NCI-H1092 treated with DMSO at 0.1 percent for 48 hours (cell line): ENCODE measurements at regions not wholly inside any gene's neighbourhood (a gene's known extent, or its start where the extent isn't known, plus 50 kb on each side); places are given as distances from the start of the nearest gene placed in this dataset.
A peak's percentile ranks its signal among the peaks of the same experiment; 100 is the strongest.

ENCODE experiments used
- DNase-seq: peaks from one replicate; lab custom pipeline; 2025; lab: John Stamatoyannopoulos, UW

- no peak for DNase-seq
These were observed 207.7 kb upstream of the FGGY start for GRCh38 chr1:59089036-59089798.

- no peak for DNase-seq
These were observed 206.9 kb upstream of the FGGY start for GRCh38 chr1:59089922-59090457.

DNA sequence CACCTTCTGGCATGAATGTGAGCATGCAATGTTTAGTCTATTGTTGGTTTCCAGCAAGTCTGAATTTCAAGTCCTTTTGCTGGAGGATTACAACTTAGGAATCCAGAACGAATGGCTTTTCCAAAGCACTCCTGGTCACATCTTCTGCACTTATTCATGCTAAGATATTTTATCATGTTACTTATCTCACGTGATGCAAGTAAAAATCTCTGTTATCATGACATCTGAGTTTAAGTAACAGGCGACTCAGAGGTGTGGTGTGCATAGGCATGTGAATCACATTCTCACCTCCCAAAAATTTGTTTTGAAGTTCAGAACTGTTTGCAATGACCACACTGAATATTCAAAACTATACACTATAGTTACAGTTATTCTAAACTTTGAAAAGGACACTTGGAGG lies 204.8 kb upstream of the FGGY start:
- no peak for DNase-seq

- no peak for DNase-seq
These were observed 202.9 kb upstream of the FGGY start for GRCh38 chr1:59094001-59094400.

- no peak for DNase-seq
These were observed 200.4 kb upstream of the FGGY start for GRCh38 chr1:59096501-59096900.

DNA sequence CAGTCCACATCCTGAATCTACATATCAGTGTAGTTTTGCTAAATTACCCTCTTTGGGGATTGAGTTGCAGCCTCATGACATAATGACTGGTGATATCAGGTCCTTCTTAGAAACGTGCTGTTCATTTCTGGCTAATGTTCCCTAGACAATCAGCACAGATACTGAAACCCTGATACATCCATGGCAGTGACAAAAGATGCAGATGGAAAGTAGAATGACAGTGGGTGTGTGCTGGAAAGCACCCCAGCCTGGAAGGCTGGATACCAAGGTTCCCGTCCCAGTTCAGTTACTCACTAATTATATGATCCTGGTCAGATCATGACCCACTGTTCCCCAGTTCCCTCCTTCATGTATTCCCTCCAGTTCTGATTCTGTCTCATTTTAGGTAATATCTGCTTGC lies 198.2 kb upstream of the FGGY start:
- no peak for DNase-seq

GRCh38 chr1:59100708-59101374 lies 196.1 kb upstream of the FGGY start:
- no peak for DNase-seq

DNA sequence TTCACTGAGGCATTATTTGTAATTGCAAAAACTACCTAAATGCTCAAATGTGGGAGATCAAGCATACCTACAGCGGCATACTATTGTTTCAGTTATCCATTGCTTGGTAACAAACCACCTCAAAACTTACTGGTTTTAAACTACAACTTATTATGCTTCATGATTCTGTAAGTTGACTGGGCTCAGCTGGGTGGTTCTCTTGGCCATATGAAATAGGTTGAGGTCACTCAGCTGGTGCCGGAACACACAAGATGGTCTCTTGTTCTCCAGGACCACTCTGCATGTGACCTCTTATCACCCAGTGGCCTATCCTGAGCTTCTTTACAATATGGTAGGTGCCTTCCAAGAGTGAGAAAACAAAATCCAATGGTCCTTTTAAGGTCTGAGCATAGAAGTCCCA lies 195.4 kb upstream of the FGGY start:
- DNase-seq, result no peak

- no peak for DNase-seq
These were observed 193.4 kb upstream of the FGGY start for GRCh38 chr1:59103457-59103856.

DNA sequence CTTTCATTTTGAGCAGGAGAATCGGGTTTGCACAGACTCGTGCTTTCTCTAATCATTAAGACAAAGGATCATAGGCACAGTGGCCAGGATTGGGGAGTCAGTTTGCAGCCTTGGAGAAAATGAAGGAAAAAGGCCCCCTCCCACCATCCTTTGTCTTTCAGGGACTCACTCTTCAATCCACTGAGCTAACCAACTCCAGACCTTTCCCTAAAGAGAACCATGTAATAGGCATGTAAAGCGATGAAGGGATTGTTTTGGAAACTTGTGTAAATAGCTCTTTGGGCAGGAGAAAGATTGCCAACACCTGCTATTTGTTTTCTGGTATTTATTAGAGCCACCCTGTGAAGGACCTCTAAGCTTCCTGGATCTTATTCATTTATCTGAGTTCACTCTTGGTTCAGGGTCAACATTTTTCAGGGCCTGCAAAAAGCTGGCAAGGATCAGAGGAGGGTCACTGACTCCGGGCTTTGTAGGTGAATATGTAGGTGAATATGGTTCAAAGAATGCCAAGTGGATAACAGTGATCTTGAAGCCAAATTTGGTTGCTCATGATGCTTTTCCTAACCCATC lies 192.6 kb upstream of the FGGY start:
- DNase-seq, result no peak

GRCh38 chr1:59105548-59106507 lies 191.1 kb upstream of the FGGY start:
- no peak for DNase-seq

- DNase-seq, result no peak
These were observed 189.4 kb upstream of the FGGY start for GRCh38 chr1:59107516-59107915.

GRCh38 chr1:59107916-59108315 lies 189.0 kb upstream of the FGGY start:
- no peak for DNase-seq

- no peak for DNase-seq
These were observed 188.2 kb upstream of the FGGY start for GRCh38 chr1:59108481-59109317.

DNA sequence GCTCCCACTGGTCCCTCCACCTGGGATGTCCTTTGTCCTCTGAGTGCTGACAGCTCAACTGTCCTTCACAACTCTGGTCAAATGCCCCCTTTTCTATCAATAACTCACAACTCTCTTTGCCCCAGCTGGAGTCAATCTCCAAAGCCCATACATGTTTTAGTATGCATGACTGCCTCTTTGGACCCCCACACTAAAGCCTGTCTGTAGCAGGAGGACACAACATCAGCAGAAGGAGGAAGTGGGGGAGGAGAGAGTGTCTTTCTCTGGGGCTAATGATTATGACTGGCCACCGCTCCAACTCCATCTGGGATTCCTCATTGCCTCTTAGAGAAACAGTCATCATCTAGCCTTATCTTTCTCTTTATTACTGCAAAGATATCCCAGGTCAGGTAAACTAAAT lies 186.6 kb upstream of the FGGY start:
- no peak for DNase-seq

DNA sequence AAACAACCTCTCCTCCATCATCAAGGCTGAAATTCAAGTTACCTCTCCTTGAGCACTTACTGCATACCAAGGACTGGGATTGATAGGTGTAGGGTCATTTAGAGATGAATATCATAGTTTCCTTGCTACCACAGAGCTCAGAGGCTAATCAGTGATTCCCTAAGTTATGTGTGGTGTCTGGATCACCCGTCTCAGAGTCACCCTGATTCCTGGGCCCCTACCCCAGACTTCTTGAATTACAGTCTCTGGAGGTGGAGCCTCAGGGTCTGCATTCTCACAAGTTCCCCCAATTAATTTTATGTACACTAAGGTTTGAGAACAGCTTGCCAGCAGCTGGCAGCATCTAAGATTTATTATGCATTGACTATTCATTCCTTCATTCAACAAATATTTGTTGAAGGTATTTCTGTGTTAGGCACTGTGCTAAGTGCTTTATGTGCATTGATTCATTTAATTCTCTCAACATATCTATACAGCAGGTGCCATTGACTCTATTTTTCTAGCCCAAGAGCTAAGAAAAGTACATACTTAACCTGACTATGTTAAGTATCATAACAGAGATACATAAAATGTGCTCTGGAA lies 182.9 kb upstream of the FGGY start:
- peak; percentile 8 for DNase-seq

DNA sequence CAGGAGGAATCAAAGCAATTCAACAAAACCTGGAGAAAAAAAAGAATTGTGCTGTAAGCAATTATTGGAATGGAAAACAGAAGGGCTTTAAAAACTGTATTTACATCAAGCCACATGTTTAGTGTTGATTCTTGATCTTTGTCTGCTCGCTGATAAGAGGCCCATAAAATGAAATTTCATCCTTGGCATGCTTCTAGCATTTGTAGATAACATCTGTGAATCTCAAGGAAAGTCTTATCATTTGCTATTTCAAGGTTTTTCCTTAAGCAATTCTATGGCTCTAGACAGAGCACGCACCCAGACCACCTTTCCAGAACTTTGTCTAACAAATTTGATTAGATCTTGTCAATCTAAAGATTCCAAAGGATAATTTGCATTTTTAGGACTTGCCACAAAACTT lies 181.0 kb upstream of the FGGY start:
- no peak for DNase-seq

DNA sequence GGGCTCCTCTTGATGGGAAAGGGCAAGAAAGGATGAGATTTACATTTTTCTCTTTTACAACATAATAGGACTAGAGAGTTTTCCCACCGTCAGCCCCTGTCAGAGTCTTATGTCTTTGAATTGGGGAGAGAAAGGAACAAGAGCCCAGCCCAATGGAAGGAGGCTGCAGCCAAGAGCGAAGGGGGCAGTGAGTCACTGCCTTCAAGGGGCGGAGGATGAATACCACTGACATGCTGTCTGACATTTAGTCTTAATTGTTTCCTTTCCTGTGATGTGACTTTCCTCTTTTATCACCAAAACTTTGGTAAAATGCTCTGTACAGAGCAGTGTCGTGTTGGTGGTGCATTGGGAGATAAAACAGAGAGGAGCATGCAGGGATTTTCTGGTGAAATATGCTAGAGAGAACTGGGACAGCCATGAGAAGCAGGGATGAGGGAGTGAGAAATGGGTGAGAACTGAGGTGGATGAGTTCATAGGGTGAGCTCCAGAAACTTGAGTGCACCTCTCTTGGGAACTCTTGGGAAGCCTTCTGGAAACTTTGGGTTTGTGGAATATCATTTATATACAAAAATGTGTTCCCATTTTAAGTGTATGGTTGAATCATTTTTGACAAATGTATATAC lies 179.9 kb upstream of the FGGY start:
- no peak for DNase-seq

GRCh38 chr1:59122527-59122926 lies 174.4 kb upstream of the FGGY start:
- no peak for DNase-seq

- DNase-seq, result no peak
These were observed 173.7 kb upstream of the FGGY start for GRCh38 chr1:59123081-59123681.
